Testis (tissue), 2 donors: ENCODE measurements at regions not wholly inside any gene's neighbourhood (a gene's known extent, or its start where the extent isn't known, plus 50 kb on each side); places are given as distances from the start of the nearest gene placed in this dataset.

Experiments used
- DNase-seq: peaks from one replicate; pipeline ENCODE4 v3.0.0-alpha.2; 2019
- H3K27ac ChIP-seq, 2 donors: fragments of 200-600 bp; sonication (generic); one replicate each; pipeline ENCODE4 v1.5.1; 2019
- H3K27me3 ChIP-seq: fragments of 200-600 bp; sonication (generic); one replicate; pipeline ENCODE4 v1.5.1; 2019
- H3K36me3 ChIP-seq: fragments of 200-600 bp; sonication (generic); one replicate; pipeline ENCODE4 v1.5.1; 2017; ENCODE audit warnings: low read depth; ENCODE audit errors: missing control alignments
- H3K4me1 ChIP-seq: fragments of 200-600 bp; sonication (generic); one replicate; pipeline ENCODE4 v1.5.1; 2019
- H3K4me3 ChIP-seq, 2 donors: fragments of 200-600 bp; sonication (generic); one replicate each; pipeline ENCODE4 v1.5.1; 2017 to 2019
- H3K9me3 ChIP-seq: fragments of 200-600 bp; sonication (generic); one replicate; pipeline ENCODE4 v1.5.1; 2017
- POLR2A ChIP-seq: fragments of 450-650 bp; IDR thresholded peaks from one replicate; pipeline ENCODE4 v1.6.1; 2017; ENCODE audit warnings: antibody characterized with exemption, mild to moderate bottlenecking, moderate library complexity
- WGBS, 2 donors: methylation state at CpG; one replicate each; pipeline ENCODE4 v1.1.5; 2018; 5-methylcytosine and 5-hydroxymethylcytosine counted together
- intact Hi-C: fragments of 100-400 bp; cut with DNase I; formaldehyde crosslinking; loops from one replicate; pipeline ENCODE4 v1.15.1; 2023; ENCODE audit warnings: low total_unique reads
- TF ChIP-seq, protein P1 (sequence below), 3 experiments: fragments of 450-650 bp in 2 of 3; fragments of 200-600 bp in 1 of 3; sonication (generic) in 1 of 3; IDR thresholded peaks; one replicate each; pipeline ENCODE4 v1.5.1; 2016 to 2019; ENCODE audit warnings: antibody characterized with exemption in 3 of 3, mild to moderate bottlenecking in 2 of 3, moderate library complexity in 1 of 3

GRCh38 chr5:117461966-117462365 is 887.3 kb upstream of the SEMA6A start:
- H3K36me3 ChIP-seq, result no peaks in the 10 kb centered on the region
- TF ChIP-seq, protein P1, sequence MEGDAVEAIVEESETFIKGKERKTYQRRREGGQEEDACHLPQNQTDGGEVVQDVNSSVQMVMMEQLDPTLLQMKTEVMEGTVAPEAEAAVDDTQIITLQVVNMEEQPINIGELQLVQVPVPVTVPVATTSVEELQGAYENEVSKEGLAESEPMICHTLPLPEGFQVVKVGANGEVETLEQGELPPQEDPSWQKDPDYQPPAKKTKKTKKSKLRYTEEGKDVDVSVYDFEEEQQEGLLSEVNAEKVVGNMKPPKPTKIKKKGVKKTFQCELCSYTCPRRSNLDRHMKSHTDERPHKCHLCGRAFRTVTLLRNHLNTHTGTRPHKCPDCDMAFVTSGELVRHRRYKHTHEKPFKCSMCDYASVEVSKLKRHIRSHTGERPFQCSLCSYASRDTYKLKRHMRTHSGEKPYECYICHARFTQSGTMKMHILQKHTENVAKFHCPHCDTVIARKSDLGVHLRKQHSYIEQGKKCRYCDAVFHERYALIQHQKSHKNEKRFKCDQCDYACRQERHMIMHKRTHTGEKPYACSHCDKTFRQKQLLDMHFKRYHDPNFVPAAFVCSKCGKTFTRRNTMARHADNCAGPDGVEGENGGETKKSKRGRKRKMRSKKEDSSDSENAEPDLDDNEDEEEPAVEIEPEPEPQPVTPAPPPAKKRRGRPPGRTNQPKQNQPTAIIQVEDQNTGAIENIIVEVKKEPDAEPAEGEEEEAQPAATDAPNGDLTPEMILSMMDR (IDR thresholded peaks at IDR 0.05), result no peak
- no peak for TF ChIP-seq POLR2A
- no peak overlapping the region for H3K4me3 ChIP-seq
- H3K4me1 ChIP-seq, result peaks cover 10% of the 10 kb centered on the region
- no peaks in the 10 kb centered on the region for H3K27me3 ChIP-seq
- H3K9me3 ChIP-seq, result no peaks in the 10 kb centered on the region
- no peak for DNase-seq
- 65 to 82% methylated on average over 2 of the region's 2 CpGs for WGBS, 2 donors
- no peak overlapping the region for H3K27ac ChIP-seq
- intact Hi-C loops, result no loop called here

GRCh38 chr5:117461403-117461802 is 886.8 kb upstream of the SEMA6A start:
- TF ChIP-seq, protein P1 (IDR thresholded peaks at IDR 0.05), result no peak
- TF ChIP-seq POLR2A, result no peak
- no peak for DNase-seq
- H3K9me3 ChIP-seq, result no peaks in the 10 kb centered on the region
- intact Hi-C loops, result no loop called here
- no peaks in the 10 kb centered on the region for H3K27me3 ChIP-seq
- 79 to 86% methylated on average over 1 of the region's 1 CpG for WGBS, 2 donors
- peaks cover 10% of the 10 kb centered on the region for H3K4me1 ChIP-seq
- H3K4me3 ChIP-seq, result no peak overlapping the region
- H3K36me3 ChIP-seq, result no peaks in the 10 kb centered on the region
- H3K27ac ChIP-seq, result no peak overlapping the region

- Histone ChIP-seq H3K27ac (no peak overlapping the region), H3K36me3 (no peaks in the 10 kb centered on the region), H3K27me3 (no peaks in the 10 kb centered on the region), H3K4me3 (no peak overlapping the region), H3K9me3 (no peaks in the 10 kb centered on the region), H3K4me1 (no peaks in the 10 kb centered on the region)
- TF ChIP-seq, protein P1 (IDR thresholded peaks at IDR 0.05), result no peak
- no peak for TF ChIP-seq POLR2A
- intact Hi-C loops, result no loop called here
- no peak for DNase-seq
- 82 to 94% methylated on average over 1 of the region's 1 CpG for whole genome bisulfite sequencing, 2 donors
These were observed 883.0 kb upstream of the SEMA6A start for GRCh38 chr5:117457656-117458055.

- Histone ChIP-seq H3K36me3 (no peaks in the 10 kb centered on the region), H3K4me3 (no peak overlapping the region), H3K4me1 (no peaks in the 10 kb centered on the region), H3K27ac (no peak overlapping the region), H3K27me3 (no peaks in the 10 kb centered on the region), H3K9me3 (no peaks in the 10 kb centered on the region)
- 42% methylated on average over 3 to 4 of the region's 4 CpGs for WGBS, 2 donors
- no peak for TF ChIP-seq POLR2A
- TF ChIP-seq, protein P1 (IDR thresholded peaks at IDR 0.05), result no peak
- intact Hi-C loops, result no loop called here
- DNase-seq, result no peak
These were observed 882.3 kb upstream of the SEMA6A start for GRCh38 chr5:117456866-117457470.
